HL-60 (cell line): ENCODE measurements at regions not wholly inside any gene's neighbourhood (a gene's known extent, or its start where the extent isn't known, plus 50 kb on each side); places are given as distances from the start of the nearest gene placed in this dataset.

Experiments
- SPI1 ChIP-seq: IDR thresholded peaks from 2 replicates; pipeline ENCODE4 v1.6.1; 2012; ENCODE audit warnings: low read depth, mild to moderate bottlenecking, borderline replicate concordance
- TF ChIP-seq, protein P1 (sequence below): IDR thresholded peaks from one replicate; pipeline ENCODE4 v1.5.1; 2011; ENCODE audit warnings: low read length, control low read depth, inconsistent platforms; ENCODE audit not compliant: insufficient read depth
- TF ChIP-seq, protein P2 (sequence below): IDR thresholded peaks from 2 replicates; pipeline ENCODE4 v1.6.1; 2012; ENCODE audit warnings: low read depth; ENCODE audit not compliant: insufficient replicate concordance

DNA sequence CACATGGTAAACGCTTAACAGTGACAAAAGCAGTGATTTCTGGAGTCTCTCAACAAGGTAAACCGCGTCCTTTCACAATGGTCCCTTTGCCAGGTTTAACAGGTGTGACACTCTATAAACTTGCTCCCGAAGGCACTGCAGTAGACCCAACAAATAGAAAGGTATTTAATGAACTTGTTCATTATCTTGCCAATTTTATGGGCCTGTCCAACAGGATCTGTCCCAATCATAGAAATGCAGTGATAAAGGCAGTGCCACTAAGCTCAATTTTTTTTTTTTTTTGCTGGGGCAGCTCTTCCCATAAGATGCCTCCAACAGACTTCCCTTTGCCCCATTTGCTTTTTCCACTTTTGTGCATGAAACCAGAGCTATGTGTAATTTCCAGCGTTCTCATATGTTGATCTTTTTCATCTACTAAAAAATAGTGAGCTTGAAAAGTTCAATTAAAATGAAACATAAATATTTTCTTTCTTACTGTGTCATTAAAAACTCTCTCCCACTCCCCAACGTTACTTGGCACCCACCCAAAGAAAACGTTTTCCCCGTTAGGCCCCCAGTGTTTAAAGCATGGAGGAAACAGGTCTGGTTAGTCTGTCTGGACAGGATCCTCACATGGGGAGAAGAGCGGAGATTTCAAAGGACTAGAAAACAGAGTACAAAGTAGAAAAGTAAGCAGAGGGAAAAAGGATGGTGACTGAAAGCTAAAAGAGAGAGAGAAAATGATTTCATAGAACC is 80.9 kb upstream of the SPATA31D4 start:
- TF ChIP-seq, protein P1, sequence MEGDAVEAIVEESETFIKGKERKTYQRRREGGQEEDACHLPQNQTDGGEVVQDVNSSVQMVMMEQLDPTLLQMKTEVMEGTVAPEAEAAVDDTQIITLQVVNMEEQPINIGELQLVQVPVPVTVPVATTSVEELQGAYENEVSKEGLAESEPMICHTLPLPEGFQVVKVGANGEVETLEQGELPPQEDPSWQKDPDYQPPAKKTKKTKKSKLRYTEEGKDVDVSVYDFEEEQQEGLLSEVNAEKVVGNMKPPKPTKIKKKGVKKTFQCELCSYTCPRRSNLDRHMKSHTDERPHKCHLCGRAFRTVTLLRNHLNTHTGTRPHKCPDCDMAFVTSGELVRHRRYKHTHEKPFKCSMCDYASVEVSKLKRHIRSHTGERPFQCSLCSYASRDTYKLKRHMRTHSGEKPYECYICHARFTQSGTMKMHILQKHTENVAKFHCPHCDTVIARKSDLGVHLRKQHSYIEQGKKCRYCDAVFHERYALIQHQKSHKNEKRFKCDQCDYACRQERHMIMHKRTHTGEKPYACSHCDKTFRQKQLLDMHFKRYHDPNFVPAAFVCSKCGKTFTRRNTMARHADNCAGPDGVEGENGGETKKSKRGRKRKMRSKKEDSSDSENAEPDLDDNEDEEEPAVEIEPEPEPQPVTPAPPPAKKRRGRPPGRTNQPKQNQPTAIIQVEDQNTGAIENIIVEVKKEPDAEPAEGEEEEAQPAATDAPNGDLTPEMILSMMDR, result no peak
- TF ChIP-seq, protein P2, sequence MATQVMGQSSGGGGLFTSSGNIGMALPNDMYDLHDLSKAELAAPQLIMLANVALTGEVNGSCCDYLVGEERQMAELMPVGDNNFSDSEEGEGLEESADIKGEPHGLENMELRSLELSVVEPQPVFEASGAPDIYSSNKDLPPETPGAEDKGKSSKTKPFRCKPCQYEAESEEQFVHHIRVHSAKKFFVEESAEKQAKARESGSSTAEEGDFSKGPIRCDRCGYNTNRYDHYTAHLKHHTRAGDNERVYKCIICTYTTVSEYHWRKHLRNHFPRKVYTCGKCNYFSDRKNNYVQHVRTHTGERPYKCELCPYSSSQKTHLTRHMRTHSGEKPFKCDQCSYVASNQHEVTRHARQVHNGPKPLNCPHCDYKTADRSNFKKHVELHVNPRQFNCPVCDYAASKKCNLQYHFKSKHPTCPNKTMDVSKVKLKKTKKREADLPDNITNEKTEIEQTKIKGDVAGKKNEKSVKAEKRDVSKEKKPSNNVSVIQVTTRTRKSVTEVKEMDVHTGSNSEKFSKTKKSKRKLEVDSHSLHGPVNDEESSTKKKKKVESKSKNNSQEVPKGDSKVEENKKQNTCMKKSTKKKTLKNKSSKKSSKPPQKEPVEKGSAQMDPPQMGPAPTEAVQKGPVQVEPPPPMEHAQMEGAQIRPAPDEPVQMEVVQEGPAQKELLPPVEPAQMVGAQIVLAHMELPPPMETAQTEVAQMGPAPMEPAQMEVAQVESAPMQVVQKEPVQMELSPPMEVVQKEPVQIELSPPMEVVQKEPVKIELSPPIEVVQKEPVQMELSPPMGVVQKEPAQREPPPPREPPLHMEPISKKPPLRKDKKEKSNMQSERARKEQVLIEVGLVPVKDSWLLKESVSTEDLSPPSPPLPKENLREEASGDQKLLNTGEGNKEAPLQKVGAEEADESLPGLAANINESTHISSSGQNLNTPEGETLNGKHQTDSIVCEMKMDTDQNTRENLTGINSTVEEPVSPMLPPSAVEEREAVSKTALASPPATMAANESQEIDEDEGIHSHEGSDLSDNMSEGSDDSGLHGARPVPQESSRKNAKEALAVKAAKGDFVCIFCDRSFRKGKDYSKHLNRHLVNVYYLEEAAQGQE, result no peak
- no peak for TF ChIP-seq SPI1
